ENCODE measurements at regions not wholly inside any gene's neighbourhood (a gene's known extent, or its start where the extent isn't known, plus 50 kb on each side); places are given as distances from the start of the nearest gene placed in this dataset.

DNA sequence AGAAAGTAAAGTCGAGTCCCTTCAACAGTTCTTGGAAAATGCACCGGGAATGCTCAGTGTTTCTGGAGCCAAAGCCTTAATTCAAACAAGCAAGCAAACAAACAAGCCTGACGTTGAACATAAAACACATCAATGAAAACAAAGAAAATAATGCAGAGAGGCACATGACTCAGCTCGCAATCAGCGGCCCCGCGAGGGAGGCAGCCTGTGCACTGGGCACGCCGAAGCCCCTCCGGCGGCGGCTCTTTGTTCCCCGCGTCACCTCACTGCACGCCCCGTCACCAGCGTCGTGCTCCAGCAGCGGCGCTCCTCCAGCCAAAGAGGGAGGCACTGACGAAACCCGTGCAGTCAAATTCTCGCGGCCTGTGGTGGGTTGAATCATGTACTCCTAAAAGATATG lies 151.5 kb downstream of the DNAJB6 start:
- H3K4me3 ChIP-seq = no peak overlapping the region
- H3K27me3 ChIP-seq (ENCODE audit: low read depth) = peaks cover 31% of the 10 kb centered on the region
- intact Hi-C loops (cut with micrococcal nuclease) = no loop called here
- no peaks in the 10 kb centered on the region for H3K4me1 ChIP-seq
- DNase-seq = no peak
- peaks cover 31% of the 10 kb centered on the region for H3K9me3 ChIP-seq (replicated peaks)
- H3K27ac ChIP-seq (replicated peaks) = no peak overlapping the region
- TF ChIP-seq, protein P1, sequence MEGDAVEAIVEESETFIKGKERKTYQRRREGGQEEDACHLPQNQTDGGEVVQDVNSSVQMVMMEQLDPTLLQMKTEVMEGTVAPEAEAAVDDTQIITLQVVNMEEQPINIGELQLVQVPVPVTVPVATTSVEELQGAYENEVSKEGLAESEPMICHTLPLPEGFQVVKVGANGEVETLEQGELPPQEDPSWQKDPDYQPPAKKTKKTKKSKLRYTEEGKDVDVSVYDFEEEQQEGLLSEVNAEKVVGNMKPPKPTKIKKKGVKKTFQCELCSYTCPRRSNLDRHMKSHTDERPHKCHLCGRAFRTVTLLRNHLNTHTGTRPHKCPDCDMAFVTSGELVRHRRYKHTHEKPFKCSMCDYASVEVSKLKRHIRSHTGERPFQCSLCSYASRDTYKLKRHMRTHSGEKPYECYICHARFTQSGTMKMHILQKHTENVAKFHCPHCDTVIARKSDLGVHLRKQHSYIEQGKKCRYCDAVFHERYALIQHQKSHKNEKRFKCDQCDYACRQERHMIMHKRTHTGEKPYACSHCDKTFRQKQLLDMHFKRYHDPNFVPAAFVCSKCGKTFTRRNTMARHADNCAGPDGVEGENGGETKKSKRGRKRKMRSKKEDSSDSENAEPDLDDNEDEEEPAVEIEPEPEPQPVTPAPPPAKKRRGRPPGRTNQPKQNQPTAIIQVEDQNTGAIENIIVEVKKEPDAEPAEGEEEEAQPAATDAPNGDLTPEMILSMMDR (IDR thresholded peaks at IDR 0.05; ENCODE audit: borderline replicate concordance) = no peak
- no peaks in the 10 kb centered on the region for H3K36me3 ChIP-seq

DNA sequence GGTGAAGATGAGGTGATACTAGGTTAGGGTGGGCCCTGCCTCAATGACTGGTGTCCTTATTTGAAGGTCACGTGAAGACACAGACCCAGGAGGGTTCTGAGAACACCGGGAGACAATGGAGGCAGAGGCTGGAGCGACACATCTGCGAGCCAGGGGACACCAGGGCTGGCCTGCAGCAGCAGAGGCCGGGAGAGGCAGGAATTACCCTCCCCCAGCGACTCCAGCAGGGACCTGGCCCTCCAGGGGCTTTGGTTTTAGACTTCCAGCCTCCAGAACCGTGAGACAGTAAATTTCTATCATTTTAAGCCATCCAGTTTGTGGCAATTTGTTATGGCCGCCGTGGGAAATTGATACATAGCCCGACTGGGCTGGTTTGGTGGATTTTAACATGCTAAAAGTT lies 152.2 kb downstream of the DNAJB6 start:
- DNase-seq = no peak
- Histone ChIP-seq H3K27me3 (ENCODE audit: low read depth) (peaks cover 34% of the 10 kb centered on the region), H3K9me3 (replicated peaks) (peaks cover 31% of the 10 kb centered on the region), H3K4me1 (no peaks in the 10 kb centered on the region), H3K27ac (replicated peaks) (no peak overlapping the region), H3K36me3 (no peaks in the 10 kb centered on the region), H3K4me3 (no peak overlapping the region)
- intact Hi-C loops (cut with micrococcal nuclease) = no loop called here
- TF ChIP-seq, protein P1 (IDR thresholded peaks at IDR 0.05; ENCODE audit: borderline replicate concordance) = no peak
